Endodermal cell (in vitro differentiated cells): ENCODE measurements at regions not wholly inside any gene's neighbourhood (a gene's known extent, or its start where the extent isn't known, plus 50 kb on each side); places are given as distances from the start of the nearest gene placed in this dataset.

Source experiments
- DNase-seq: peaks from one replicate; pipeline ENCODE4 v3.0.0-alpha.2; 2017
- H3K27ac ChIP-seq: 2 replicates; pipeline ENCODE4 v1.5.1; 2013; ENCODE audit warnings: mild to moderate bottlenecking, low read depth, low read length, moderate library complexity
- H3K27me3 ChIP-seq: 2 replicates; pipeline ENCODE4 v1.6.1; 2013; ENCODE audit warnings: mild to moderate bottlenecking, low read length, moderate library complexity; ENCODE audit not compliant: insufficient read depth, control insufficient read depth, poor library complexity, severe bottlenecking
- H3K36me3 ChIP-seq: 2 replicates; pipeline ENCODE4 v1.7.0; 2013; ENCODE audit warnings: mild to moderate bottlenecking, low read length, moderate library complexity; ENCODE audit not compliant: control insufficient read depth, insufficient read depth
- H3K4me1 ChIP-seq: one replicate; pipeline ENCODE4 v1.7.0; 2013; ENCODE audit warnings: low read length; ENCODE audit not compliant: control insufficient read depth, insufficient read depth
- H3K4me3 ChIP-seq: 2 replicates; pipeline ENCODE4 v1.5.1; 2013; ENCODE audit warnings: mild to moderate bottlenecking, low read length, moderate library complexity
- H3K9ac ChIP-seq: 2 replicates; pipeline ENCODE4 v1.6.1; 2013; ENCODE audit warnings: mild to moderate bottlenecking, low read length, moderate library complexity; ENCODE audit not compliant: poor library complexity, severe bottlenecking; ENCODE audit errors: extremely low read depth
- H3K9me3 ChIP-seq: 2 replicates; pipeline ENCODE4 v1.6.1; 2013; ENCODE audit warnings: mild to moderate bottlenecking, low read length, moderate library complexity; ENCODE audit not compliant: control insufficient read depth
- H3K27ac Mint-ChIP-seq: 2 replicates; pipeline ENCODE4 v1.8.0; 2020; ENCODE audit warnings: mixed read lengths
- H3K27me3 Mint-ChIP-seq: 2 replicates; pipeline ENCODE4 v1.8.0; 2021; ENCODE audit warnings: mild to moderate bottlenecking, mixed read lengths; ENCODE audit not compliant: insufficient read depth
- H3K36me3 Mint-ChIP-seq: 2 replicates; pipeline ENCODE4 v1.8.0; 2020; ENCODE audit warnings: low read depth, mixed read lengths
- H3K4me1 Mint-ChIP-seq: 2 replicates; pipeline ENCODE4 v1.8.0; 2020; ENCODE audit warnings: mixed read lengths
- H3K4me3 Mint-ChIP-seq: 2 replicates; pipeline ENCODE4 v1.8.0; 2020; ENCODE audit warnings: mild to moderate bottlenecking, moderate library complexity, mixed read lengths
- H3K9me3 Mint-ChIP-seq: 2 replicates; pipeline ENCODE4 v1.8.0; 2020; ENCODE audit warnings: mild to moderate bottlenecking, mixed read lengths
- CTCF ChIP-seq: fragments of 200-600 bp; sonication (generic); conservative IDR thresholded peaks from 2 replicates; pipeline ENCODE4 v1.5.0; 2021; ENCODE audit warnings: antibody characterized with exemption, mild to moderate bottlenecking
- WGBS, 2 experiments: methylation state at CpG; one replicate each; pipeline versions ENCODE4 v1.1.5 to v1.1.7; 2013; ENCODE audit warnings: missing lambda C conversion rate in 2 of 2, mixed read lengths in 1 of 2; ENCODE audit not compliant: insufficient coverage in 1 of 2, insufficient read length in 1 of 2; 5-methylcytosine and 5-hydroxymethylcytosine counted together

GRCh38 chr17:79428988-79429387 is 181.9 kb downstream of the RBFOX3 start:
- Mint-ChIP-seq H3K4me1 (peaks cover 12% of the 10 kb centered on the region), H3K27ac (no peak overlapping the region), H3K9me3 (peaks cover 2% of the 10 kb centered on the region), H3K36me3 (no peaks in the 10 kb centered on the region), H3K4me3 (no peak overlapping the region), H3K27me3 (no peaks in the 10 kb centered on the region)
- 88 to 95% methylated on average over 11 to 12 of the region's 12 CpGs for WGBS, 2 experiments
- Histone ChIP-seq H3K9ac (no peak overlapping the region), H3K27ac (no peak overlapping the region), H3K36me3 (no peaks in the 10 kb centered on the region), H3K9me3 (no peaks in the 10 kb centered on the region), H3K4me3 (no peak overlapping the region), H3K27me3 (no peaks in the 10 kb centered on the region), H3K4me1 (no peaks in the 10 kb centered on the region)
- no peak for DNase-seq
- no peak for TF ChIP-seq CTCF

GRCh38 chr17:79427621-79428539 is 183.0 kb downstream of the RBFOX3 start:
- no peak overlapping the region for H3K27ac Mint-ChIP-seq
- no peaks in the 10 kb centered on the region for H3K9me3 Mint-ChIP-seq
- Histone ChIP-seq H3K4me1 (no peaks in the 10 kb centered on the region), H3K4me3 (no peak overlapping the region), H3K36me3 (no peaks in the 10 kb centered on the region), H3K27me3 (no peaks in the 10 kb centered on the region), H3K9me3 (no peaks in the 10 kb centered on the region), H3K27ac (no peak overlapping the region), H3K9ac (no peak overlapping the region)
- WGBS, 2 experiments: 89 to 92% methylated on average over 11 to 23 of the region's 24 CpGs
- no peak overlapping the region for H3K4me3 Mint-ChIP-seq
- H3K36me3 Mint-ChIP-seq: no peaks in the 10 kb centered on the region
- peak; percentile 18 for TF ChIP-seq CTCF
- peak; percentile 43 for DNase-seq
- no peaks in the 10 kb centered on the region for H3K27me3 Mint-ChIP-seq
- peaks cover 12% of the 10 kb centered on the region for H3K4me1 Mint-ChIP-seq

GRCh38 chr17:79425686-79426085 is 185.2 kb downstream of the RBFOX3 start:
- Mint-ChIP-seq H3K27ac (no peak overlapping the region), H3K4me3 (no peak overlapping the region), H3K27me3 (no peaks in the 10 kb centered on the region), H3K4me1 (peaks cover 12% of the 10 kb centered on the region), H3K9me3 (no peaks in the 10 kb centered on the region), H3K36me3 (no peaks in the 10 kb centered on the region)
- Histone ChIP-seq H3K36me3 (no peaks in the 10 kb centered on the region), H3K27me3 (no peaks in the 10 kb centered on the region), H3K9me3 (no peaks in the 10 kb centered on the region), H3K9ac (no peak overlapping the region), H3K4me3 (no peak overlapping the region), H3K27ac (no peak overlapping the region), H3K4me1 (peaks cover under 1% of the 10 kb centered on the region)
- 94 to 96% methylated on average over 9 to 14 of the region's 14 CpGs for WGBS, 2 experiments
- DNase-seq: no peak
- TF ChIP-seq CTCF: no peak
